Ureter (tissue), 1 donor: ENCODE measurements at regions not wholly inside any gene's neighbourhood (a gene's known extent, or its start where the extent isn't known, plus 50 kb on each side); places are given as distances from the start of the nearest gene placed in this dataset.

ENCODE experiments used
- DNase-seq: peaks from one replicate; pipeline ENCODE4 v3.0.0-alpha.2; 2020; ENCODE audit warnings: low spot score
- donor health status: DM: yes; HTN: yes; CAD: no.

DNA sequence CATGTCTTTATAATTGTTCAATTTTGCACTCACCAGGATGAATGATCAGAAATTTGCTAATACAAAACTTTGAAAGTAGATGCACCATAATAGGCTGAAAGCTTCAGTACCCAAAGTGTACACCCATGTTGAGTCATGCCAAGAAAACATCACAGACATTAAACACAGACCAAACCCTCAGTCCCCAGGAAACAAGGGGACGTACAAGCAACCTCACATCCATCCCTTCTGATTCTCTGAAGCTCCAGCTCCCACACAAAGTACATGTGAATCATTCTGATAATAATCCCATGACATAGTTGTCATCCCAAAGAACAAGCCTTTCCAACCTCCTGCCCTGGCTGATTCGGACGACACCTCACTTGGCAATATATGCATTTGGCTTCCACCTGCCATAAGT lies 183.8 kb downstream of the SNX19 start:
- no peak for DNase-seq

DNA sequence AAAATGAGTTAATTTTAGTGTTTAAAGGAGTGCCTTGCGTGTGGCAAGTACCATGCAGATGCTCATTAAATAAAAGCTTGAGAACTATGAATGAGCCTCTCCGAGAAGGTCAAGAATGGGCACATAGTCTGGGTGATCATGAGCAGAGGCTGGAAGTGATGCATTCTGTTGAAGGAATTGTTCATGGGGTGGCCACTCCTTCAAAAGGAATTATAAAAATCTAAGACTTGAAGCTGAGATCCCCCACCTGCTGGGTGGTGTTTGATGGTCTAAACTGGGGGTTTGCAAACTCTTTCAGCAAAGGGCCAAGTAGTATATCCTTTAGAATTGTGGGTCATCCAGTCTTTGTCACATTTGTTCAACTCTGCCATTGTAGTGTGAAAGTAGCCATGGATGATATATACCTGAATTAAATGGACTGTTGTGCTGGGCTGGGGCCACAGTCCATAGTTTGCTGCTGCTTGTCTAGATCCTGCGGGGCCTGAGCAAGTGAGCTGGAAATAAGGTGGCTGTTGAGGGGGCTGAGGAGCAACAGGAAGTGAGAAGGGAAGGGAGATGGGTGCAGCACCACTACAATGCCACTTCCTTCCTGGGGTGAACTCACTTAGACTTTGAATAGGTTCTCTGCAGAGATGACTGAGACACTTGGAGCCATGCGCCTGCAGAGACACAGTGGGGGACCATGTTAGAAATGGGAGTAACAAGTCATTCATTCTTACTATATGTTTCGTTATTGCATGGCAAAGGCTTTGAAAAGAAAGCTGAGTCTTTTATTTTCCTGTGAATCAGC lies 179.0 kb downstream of the SNX19 start:
- no peak for DNase-seq

DNA sequence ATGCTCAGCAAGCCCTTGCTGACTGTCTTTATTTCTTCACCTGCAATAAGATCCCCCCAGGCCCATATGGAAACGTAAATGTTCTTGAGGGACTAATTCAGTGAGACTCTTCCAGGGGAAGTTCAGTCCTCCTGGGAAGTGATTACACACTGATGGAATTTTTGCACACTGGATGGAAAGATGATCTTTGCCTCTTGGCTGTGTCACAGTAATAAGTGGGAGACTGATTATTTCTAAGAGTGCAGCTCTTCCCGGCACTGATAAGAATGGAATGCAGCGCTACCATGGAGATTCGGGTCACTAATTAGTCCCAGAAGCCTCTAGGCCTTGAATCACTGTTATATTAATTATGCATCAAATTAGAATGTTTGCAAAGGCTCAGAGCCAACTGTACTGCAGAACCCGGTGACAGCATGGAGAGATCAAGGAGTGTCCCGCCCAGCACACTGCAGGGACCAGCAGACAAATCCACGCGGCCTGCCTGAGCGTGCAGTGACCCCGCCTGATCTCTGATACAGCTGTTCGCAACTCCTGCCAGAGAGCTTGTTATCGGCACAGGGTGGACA lies 178.3 kb downstream of the SNX19 start:
- no peak for DNase-seq

DNA sequence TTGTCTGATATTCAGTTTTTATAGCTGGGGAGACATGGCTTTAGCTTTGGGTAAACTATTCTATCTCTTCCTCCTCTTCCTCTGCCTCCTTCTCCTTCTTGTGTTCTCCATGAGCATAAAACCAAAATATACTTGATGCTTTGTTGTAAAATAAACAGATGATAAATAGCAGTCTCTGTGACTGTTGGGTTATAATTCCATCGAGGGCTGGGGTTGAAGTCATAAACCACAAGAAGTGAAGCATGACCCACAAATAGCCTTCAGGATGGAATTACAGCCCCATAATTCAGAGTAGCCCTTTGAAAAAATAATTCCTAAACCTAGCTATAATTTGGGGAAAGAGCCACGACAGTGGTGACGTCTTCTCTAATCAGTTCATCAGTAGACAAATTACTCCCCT lies 177.7 kb downstream of the SNX19 start:
- DNase-seq: no peak

DNA sequence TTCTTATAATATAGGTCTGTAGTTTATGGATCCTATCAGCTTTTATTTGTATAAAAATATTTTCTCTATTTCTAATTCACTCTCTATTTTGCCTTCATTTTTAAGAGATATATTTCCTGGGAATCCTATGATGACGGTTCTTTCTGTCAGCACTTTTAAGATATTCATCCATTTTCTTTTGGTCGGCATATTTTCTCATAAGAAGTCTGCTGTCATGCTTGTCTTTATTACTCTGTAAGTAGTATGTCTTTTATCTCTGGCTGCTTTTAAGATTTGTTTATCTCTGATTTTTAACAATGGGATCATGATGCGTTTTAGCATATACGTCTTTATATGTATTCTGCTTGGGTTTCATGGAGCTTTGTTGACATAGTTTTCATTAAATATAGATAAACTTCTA lies 175.5 kb downstream of the SNX19 start:
- DNase-seq: no peak

DNA sequence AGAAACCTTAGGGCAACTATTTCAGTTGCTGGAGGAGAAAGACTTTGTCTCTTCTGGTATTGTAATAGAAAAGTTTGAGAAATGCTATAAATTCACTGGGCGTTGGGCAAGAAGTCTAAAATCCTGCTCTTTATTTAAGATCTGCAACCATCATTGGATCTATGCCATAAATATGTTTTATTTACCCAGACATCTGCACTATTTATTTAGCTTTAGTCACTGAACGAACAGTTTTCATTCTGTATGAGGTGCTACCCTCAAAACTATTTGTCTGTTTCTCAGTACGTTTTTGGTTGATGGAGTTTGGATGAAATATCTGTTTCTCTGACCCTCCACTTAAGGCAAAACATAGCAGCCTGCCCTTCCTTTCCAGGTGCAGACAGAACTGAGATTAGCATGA lies 171.5 kb downstream of the SNX19 start:
- DNase-seq: no peak

DNA sequence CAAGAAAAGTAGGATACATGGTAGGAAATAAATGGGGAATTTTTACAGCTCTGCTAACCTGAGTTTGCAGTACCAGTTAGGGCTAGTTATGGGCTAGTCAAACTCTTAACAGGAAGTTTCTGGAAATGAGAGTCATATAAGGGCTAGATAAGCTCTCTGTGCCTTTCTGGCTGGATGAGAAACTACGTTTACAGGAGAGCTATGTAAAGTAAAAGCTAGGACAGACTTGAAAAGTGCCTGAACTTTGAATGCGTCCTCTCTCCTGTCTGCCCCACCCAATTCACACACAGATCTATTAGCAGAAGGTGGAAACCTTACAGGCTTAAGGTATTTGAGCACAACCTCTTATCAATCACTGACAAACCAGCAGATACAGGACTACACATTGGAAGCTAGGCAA lies 167.1 kb downstream of the SNX19 start:
- no peak for DNase-seq

DNA sequence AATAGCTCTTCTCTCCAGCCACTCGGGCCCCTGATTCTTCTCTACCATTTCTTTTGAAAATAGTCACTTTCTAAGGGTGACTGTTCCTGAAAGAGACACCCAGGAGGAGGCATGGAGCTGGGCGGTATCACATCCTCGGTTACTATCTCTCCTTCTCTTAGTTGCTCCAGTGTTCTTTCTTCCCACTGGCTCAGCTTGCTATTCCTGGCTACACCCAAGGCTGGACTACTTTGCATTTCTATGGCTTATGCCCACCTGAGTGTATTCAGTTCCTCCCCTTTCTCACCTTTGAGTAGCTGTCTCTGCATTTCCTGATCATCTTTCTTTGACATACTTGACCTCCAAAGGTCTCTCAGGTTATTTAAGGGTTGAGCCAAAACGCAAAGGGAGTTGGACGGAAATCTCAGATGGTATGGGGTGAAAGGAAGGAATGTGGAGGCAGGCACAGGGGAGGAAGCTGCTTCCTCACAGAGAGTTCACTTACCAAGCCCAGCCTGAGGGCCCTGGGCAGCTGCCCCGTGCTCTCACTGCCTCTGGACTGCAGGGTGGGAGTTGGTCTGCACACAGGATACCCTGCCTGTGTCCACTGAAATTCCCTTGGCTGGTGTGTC lies 155.7 kb downstream of the SNX19 start:
- no peak for DNase-seq

DNA sequence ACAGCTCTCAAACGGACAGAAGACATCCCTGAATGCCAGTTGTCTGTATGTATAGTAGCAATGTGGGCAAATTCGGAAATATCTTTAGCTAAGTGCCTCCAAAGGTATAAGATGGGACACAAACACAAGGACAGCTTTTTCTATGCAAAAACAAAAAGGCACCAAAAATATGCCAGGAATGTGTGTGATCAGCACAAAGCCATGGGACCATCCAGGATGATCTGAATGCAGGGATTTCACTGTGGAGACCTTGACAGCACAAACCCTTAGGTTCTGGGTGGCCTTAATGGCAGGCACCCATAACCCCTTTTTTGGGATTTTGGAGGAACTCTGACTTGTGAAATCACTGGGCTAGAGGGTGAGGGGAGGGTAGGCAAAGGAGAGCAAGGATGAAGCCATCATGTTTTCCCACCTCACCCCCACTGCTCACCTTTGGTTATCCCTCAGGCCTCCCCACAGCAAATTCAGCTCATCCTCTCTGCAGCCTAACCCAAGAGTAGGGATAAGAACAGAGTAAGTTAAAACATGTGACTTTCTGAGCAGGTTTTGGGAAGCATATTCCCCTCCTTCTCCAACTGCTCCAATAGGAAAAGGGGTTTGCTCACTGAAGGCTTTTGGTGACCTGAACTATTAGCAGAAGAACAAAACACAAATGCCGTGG lies 154.6 kb downstream of the SNX19 start:
- no peak for DNase-seq

DNA sequence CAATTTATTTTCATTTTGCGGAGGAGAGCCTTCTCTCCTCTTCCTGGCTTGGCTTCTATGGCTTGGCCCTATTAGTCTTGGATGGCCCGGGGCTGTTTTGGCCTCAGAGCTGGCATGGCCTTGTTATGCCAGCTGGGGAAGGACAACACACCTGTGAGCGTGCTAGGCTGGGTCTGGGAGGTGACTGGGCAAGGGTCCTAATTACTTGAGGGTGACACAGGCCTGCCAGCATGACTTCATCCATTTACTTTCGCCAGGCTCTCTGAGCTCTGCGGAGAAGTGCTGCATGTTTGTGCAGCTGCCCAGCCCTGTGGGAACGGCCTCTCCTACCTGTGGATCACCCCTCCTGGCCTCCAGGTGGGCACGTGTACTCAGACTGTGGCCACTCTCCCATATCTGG lies 153.6 kb downstream of the SNX19 start:
- no peak for DNase-seq

DNA sequence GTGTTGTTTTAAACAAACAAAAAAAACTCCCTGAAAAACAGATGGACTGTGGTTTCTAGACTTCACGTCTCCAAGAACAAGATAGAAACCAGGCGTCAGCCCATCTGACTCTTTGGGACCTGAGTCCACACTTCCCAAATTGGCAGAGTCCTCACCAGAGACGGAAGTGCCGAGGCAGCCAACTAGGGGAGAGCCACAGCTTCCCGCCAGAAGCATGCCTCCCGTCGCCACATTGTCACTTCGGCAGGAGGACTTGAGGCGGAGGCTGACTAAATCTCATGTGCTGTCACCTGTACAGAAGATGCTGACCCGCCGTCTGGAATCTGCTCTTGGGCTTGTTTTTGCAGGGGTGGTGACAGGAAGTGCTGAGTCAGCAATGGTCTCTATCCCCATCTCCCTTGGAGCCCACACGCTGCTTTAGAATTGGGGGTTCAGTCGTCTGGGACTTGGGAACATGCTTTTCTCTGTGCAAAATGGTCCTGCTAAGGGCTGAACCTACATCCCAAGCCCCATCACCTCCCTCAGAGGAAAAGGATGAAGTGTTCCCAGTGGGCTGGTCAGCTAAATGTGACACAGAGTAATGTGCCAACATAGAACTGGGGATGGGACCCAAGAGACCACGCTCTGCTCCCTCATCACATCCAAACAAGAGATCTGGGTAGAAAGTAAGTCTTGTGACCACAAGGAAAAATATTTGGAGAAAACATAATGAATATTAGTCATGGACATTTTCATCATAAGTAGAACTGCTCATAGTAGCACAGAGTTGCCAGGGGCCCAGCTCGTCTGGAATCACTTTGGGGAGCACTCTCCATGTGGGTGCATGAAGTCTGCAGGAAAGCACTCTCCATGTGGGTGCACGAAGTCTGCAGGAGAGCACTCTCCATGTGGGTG lies 152.9 kb downstream of the SNX19 start:
- DNase-seq: no peak

DNA sequence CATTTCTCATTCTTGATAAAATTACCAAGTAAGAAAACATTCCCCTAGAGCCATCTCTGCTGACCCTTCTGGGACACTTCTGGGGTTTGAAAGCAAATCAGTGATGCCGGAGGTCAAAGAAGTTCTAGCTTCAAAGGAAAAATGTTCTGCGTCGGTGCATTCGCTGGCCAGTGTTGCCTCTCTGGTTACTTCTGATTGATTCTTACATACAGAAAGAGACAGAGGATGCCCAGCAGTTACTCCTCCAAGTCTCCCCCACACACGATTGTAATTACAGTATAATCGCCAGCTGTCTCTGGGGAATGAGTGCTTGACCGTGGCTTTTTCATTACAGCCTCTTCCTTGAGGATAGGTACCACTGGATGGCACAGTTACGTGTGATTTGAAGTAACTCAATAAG lies 150.9 kb downstream of the SNX19 start:
- no peak for DNase-seq

DNA sequence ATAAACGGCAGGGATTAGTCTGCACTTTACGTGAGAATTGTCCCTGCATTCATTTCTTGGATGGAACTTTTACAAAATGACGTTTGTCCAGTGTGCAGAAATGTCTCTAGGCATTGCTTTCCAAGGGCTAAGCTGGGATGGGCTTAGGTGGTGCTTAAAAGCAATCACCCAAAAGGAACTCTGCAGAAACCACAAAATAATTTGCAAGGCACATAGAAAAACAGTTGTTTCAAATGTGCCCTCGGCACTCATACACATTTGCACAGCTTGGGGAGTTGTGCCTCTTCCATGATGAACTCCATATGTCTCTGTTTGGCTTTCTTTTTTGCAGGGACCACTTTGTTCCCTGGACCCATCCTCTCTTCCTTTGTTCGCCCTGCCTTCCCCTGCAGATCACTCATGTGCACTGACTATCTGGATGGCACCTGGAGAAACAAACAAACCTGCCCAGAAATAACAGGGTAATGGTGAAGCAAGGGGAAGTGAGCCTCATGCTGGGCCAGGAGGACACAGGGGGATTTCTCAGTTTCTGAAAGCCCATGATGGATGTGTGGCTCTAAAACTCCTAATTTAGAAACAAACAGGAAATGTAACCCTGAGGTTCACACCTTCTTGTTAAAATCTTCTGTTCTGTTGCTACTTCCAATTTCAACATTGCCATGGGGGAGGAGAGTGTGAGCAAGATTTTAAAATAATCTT lies 150.2 kb downstream of the SNX19 start:
- no peak for DNase-seq

DNA sequence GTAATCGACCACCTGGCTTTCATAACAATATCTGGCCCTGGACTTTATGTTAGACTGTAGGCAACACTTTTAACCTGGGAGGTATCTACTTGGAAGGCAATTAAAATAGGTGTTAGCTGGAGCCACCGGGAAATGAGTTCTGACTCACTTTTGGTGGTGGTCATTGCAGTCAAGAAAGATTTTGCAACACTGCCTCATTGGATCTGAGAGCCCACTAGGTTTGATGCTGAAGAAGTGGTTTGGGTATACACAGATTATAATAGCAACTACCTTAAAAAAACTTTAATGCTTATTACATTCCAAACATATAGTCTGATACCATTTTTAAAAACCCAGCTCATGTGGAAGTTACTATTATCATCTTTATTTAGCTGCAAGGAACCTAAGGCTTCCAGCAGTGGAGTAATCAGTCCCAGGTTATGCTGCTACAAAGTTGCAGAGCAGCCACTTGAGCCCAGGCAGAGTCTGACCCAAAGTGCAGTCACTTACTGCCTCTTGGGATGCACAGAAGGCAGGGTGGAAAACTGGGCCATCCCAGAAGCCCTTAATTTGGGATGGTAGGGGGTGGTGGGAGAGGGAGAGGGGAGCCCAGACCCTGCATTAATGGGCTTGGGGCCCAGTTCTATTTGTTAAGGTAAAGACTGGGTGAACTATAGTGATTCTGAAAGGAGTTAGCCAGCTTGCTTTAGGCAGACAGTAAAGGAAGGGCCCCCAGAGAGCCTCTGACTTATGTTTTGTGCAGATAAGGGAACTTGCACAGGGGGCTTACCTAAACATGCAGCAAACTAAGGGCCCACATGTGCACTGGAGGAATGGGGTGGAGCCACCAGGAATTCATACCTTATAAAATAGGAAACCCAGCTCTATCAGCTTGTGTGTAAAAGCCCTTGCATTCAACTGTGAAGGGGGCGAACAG lies 149.4 kb downstream of the SNX19 start:
- no peak for DNase-seq

DNA sequence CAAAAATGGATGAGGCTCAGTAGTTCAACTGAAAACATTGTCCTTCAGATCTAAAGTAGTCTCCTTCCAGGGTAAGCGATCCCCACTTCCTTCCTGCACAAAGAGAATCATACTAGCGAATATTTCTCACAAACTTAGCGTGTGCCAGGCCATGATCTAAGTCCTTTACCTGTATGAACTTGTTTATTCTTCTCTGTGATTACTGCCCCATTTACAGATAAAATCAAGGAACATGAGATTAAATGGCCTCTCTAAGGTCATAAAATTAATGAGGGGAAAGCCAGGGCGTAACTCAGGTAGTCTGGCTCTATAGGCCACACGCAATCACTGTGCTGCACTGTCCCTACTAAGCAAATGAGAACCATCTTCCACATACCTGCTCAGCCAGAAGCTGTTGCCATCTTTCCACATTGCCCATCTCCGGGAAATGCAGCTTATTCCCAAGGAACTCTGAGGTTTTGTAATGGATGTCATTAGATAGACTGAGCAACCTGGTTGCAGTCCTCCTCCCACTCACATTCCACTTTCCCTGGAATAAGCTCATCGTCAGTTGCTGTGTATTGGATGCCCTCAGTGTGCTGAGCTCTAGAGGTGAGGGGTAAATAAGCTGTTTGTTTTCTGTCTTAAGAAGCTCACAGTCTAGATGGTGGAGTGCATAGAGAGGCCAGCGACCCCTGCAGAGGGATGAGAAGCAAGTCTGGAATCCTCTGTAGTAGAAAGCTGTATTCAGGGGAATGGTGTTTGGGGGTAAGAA lies 146.3 kb downstream of the SNX19 start:
- DNase-seq: no peak

DNA sequence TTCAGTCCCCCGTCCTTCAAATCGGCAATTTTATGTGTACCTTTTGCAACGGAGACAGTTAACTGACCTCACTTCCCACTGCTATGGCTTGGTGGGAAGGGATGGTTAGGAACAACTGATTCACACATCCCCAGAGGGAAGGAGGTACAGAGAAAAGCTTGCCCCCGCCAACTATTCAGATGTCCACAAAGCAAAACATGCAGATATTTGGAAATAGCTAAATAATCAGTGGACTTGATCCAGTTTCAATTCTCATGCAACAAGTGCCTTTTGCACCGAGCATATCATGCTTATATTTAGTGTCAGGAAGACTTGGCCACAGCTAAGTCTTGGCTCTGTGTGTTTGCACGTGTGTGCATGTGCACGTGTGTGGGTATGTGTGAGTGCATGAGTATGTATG lies 144.6 kb downstream of the SNX19 start:
- DNase-seq: no peak

DNA sequence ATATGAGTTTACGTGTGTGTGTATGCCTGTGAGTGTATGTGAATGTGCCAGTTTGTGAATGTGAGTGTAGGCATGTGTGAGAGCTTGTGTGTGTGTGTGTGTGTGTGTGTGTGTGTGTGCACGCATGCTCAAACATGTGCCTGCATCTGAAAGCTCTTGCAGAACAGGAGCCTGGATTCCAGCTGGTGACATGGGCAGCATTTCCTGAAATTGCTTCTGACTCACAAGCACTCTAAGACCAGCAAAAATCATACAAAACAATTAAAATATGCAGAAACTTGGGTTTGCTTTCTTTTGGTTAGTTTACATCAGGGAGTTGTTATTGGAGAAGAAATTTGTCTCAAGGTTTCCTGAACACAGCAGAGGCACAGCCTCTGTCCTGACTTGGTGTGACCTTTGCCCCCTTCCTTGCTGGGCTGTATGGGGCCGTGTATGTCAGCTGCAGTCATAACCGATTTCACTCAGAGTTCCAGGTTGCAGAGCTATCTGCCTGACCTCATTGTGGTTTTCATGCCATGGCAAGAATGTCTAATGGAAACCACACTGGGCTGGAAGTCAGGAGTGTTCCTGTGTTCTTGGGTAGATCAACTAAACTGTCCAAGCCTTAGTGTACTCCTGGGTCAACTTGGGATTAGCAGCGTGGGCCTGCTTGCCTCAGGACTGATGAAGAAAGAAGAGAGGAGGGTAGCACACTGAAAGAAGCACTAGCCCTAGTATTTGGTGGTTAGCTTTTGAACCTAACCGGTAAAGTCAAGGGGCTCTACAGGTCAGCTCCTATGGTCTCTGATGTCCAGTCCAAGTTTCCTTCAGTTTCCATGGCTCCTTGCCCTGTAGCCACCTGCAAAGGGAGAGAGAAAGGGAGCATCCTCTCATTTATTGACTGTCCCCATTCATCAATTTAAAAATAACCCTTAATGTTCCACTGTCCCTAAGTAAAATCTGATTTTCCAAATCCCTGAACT lies 143.7 kb downstream of the SNX19 start:
- no peak for DNase-seq

DNA sequence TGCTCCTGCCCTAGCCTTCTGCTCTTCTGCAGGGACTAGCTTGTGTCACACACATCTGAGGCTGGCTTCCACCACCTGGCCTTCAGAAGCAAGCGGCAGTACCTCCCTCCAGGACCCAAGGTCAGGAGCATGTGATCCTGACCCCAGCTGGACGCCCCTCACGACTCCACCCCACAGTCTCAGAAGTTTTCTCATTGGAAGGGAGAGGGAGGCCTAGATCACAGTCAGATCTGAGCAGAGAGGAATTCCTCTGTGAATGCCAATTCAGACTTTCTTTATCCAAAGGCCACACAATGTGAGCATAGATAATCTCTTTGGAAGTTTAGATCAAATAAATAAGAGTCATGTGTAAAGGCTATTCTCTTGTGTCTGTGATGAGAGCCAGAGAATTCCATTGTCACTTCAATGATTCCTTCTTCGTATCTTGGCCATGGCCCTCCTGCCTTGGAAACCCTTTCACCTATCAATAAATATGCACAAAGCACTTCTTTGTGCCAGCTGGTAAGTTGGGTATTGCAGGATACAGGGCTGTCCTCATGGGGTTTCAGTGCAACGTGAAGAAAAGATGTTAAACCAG lies 142.9 kb downstream of the SNX19 start:
- no peak for DNase-seq
